HEK293T (cell line): ENCODE measurements at regions not wholly inside any gene's neighbourhood (a gene's known extent, or its start where the extent isn't known, plus 50 kb on each side); places are given as distances from the start of the nearest gene placed in this dataset.

ENCODE experiments used
- ARNT ChIP-seq: fragments of 450-650 bp; IDR thresholded peaks from 2 replicates; pipeline ENCODE4 v1.6.1; 2017; ENCODE audit warnings: mild to moderate bottlenecking
- BHLHE40 ChIP-seq: fragments of 450-650 bp; IDR thresholded peaks from 2 replicates; pipeline ENCODE4 v1.6.1; 2016; ENCODE audit warnings: mild to moderate bottlenecking, moderate library complexity, borderline replicate concordance
- CTBP1 ChIP-seq: fragments of 450-650 bp; IDR thresholded peaks from 2 replicates; pipeline ENCODE4 v1.6.1; 2016; ENCODE audit warnings: borderline replicate concordance
- ELF4 ChIP-seq: fragments of 450-650 bp; IDR thresholded peaks from 2 replicates; pipeline ENCODE4 v1.6.1; 2017; ENCODE audit warnings: antibody characterized with exemption
- FOXK2 ChIP-seq: fragments of 450-650 bp; IDR thresholded peaks from 2 replicates; pipeline ENCODE4 v1.6.1; 2016; ENCODE audit warnings: mild to moderate bottlenecking
- FOXM1 ChIP-seq: fragments of 450-650 bp; IDR thresholded peaks from 2 replicates; pipeline ENCODE4 v1.6.1; 2017; ENCODE audit warnings: mild to moderate bottlenecking, borderline replicate concordance
- PKNOX1 ChIP-seq: fragments of 450-650 bp; IDR thresholded peaks from 2 replicates; pipeline ENCODE4 v1.6.1; 2016
- SP1 ChIP-seq: fragments of 450-650 bp; IDR thresholded peaks from 2 replicates; pipeline ENCODE4 v1.6.1; 2017
- SUZ12 ChIP-seq: fragments of 450-650 bp; IDR thresholded peaks from 2 replicates; pipeline ENCODE4 v1.6.1; 2016; ENCODE audit warnings: mild to moderate bottlenecking
- TARDBP ChIP-seq: fragments of 450-650 bp; IDR thresholded peaks from 2 replicates; pipeline ENCODE4 v1.6.1; 2016

GRCh38 chr6:81226957-81227356 lies 525.5 kb downstream of the TENT5A start:
- TF ChIP-seq FOXM1 (no peak), ELF4 (no peak), BHLHE40 (no peak), SUZ12 (no peak), ARNT (no peak), CTBP1 (no peak), FOXK2 (no peak), PKNOX1 (no peak), TARDBP (no peak), SP1 (no peak)
